ENCODE measurements at regions not wholly inside any gene's neighbourhood (a gene's known extent, or its start where the extent isn't known, plus 50 kb on each side); places are given as distances from the start of the nearest gene placed in this dataset.

- no peaks in the 10 kb centered on the region for H4K20me1 ChIP-seq (ENCODE audit: low read length)
- ATAC-seq: no peak
- no peaks in the 10 kb centered on the region for H3K36me3 ChIP-seq (ENCODE audit: low read depth, low read length)
- no peaks in the 10 kb centered on the region for H3K79me2 ChIP-seq (ENCODE audit: low read length)
- no peaks in the 10 kb centered on the region for H3F3A ChIP-seq (ENCODE audit: low read length, unreplicated experiment)
- intact Hi-C loops (cut with micrococcal nuclease): no loop called here
- CTCF ChIA-PET: no interaction called here
- H3K4me2 ChIP-seq (ENCODE audit: low read length): no peak overlapping the region
- H3K4me3 ChIP-seq (ENCODE audit: low read length): no peak overlapping the region
- no peaks in the 10 kb centered on the region for H3K27me3 ChIP-seq (ENCODE audit: low read length)
- no peaks in the 10 kb centered on the region for H3K9me2 ChIP-seq (replicated peaks; ENCODE audit: low read length)
- TF ChIP-seq EZH2 (IDR thresholded peaks at IDR 0.05; ENCODE audit: low read length, unreplicated experiment): no peak
- no peak for TF ChIP-seq CTCF (conservative IDR thresholded peaks at IDR 0.05; ENCODE audit: low read depth, low read length)
- no peak for TF ChIP-seq EZH2phosphoT487 (IDR thresholded peaks at IDR 0.05; ENCODE audit: borderline replicate concordance, low read length)
- no TSS peak for BruUV-seq (replicated peaks)
- H3K9me3 ChIP-seq (ENCODE audit: low read length): no peaks in the 10 kb centered on the region
- POLR2A ChIA-PET (ENCODE audit: unreplicated experiment): no interaction called here
- no peak overlapping the region for H3K27ac ChIP-seq (ENCODE audit: low read length)
- no peak for DNase-seq
- H2AFZ ChIP-seq (ENCODE audit: low read length): no peak overlapping the region
- H3K9ac ChIP-seq (ENCODE audit: low read length): no peak overlapping the region
- H3K4me1 ChIP-seq (ENCODE audit: insufficient read depth, low read length): no peaks in the 10 kb centered on the region
These were observed 138.4 kb upstream of the DAPK1 start for GRCh38 chr9:87359264-87359663.

GRCh38 chr9:87359958-87360601 lies 137.6 kb upstream of the DAPK1 start:
- H3K9me2 ChIP-seq (replicated peaks; ENCODE audit: low read length): no peaks in the 10 kb centered on the region
- BruUV-seq (replicated peaks): no TSS peak
- intact Hi-C loops (cut with micrococcal nuclease): no loop called here
- no peaks in the 10 kb centered on the region for H3K9me3 ChIP-seq (ENCODE audit: low read length)
- no peak for ATAC-seq
- no peaks in the 10 kb centered on the region for H3K36me3 ChIP-seq (ENCODE audit: low read depth, low read length)
- no peaks in the 10 kb centered on the region for H3K79me2 ChIP-seq (ENCODE audit: low read length)
- TF ChIP-seq EZH2 (IDR thresholded peaks at IDR 0.05; ENCODE audit: low read length, unreplicated experiment) (no peak), CTCF (conservative IDR thresholded peaks at IDR 0.05; ENCODE audit: low read depth, low read length) (no peak), EZH2phosphoT487 (IDR thresholded peaks at IDR 0.05; ENCODE audit: borderline replicate concordance, low read length) (no peak)
- no peak overlapping the region for H3K27ac ChIP-seq (ENCODE audit: low read length)
- H2AFZ ChIP-seq (ENCODE audit: low read length): no peak overlapping the region
- no peak for DNase-seq
- H3K27me3 ChIP-seq (ENCODE audit: low read length): no peaks in the 10 kb centered on the region
- H3K4me3 ChIP-seq (ENCODE audit: low read length): no peak overlapping the region
- ChIA-PET CTCF (no interaction called here), POLR2A (ENCODE audit: unreplicated experiment) (no interaction called here)
- no peaks in the 10 kb centered on the region for H3F3A ChIP-seq (ENCODE audit: low read length, unreplicated experiment)
- no peaks in the 10 kb centered on the region for H3K4me1 ChIP-seq (ENCODE audit: insufficient read depth, low read length)
- no peak overlapping the region for H3K9ac ChIP-seq (ENCODE audit: low read length)
- no peaks in the 10 kb centered on the region for H4K20me1 ChIP-seq (ENCODE audit: low read length)
- no peak overlapping the region for H3K4me2 ChIP-seq (ENCODE audit: low read length)

GRCh38 chr9:87370049-87370685 lies 127.5 kb upstream of the DAPK1 start:
- Histone ChIP-seq H3K9me2 (replicated peaks; ENCODE audit: low read length) (no peaks in the 10 kb centered on the region), H3K36me3 (ENCODE audit: low read depth, low read length) (no peaks in the 10 kb centered on the region), H3K27ac (ENCODE audit: low read length) (no peak overlapping the region), H2AFZ (ENCODE audit: low read length) (no peak overlapping the region), H3K27me3 (ENCODE audit: low read length) (peaks cover 12% of the 10 kb centered on the region; the same call in 1 of the 2 replicates), H3K9me3 (ENCODE audit: low read length) (no peaks in the 10 kb centered on the region), H3F3A (ENCODE audit: low read length, unreplicated experiment) (no peaks in the 10 kb centered on the region), H4K20me1 (ENCODE audit: low read length) (no peaks in the 10 kb centered on the region), H3K9ac (ENCODE audit: low read length) (no peak overlapping the region), H3K4me3 (ENCODE audit: low read length) (no peak overlapping the region), H3K4me1 (ENCODE audit: insufficient read depth, low read length) (no peaks in the 10 kb centered on the region), H3K79me2 (ENCODE audit: low read length) (no peaks in the 10 kb centered on the region), H3K4me2 (ENCODE audit: low read length) (no peak overlapping the region)
- ChIA-PET CTCF (no interaction called here), POLR2A (ENCODE audit: unreplicated experiment) (no interaction called here)
- ATAC-seq (no peak), DNase-seq (no peak)
- BruUV-seq (replicated peaks): no TSS peak
- intact Hi-C loops (cut with micrococcal nuclease): no loop called here
- no peak for TF ChIP-seq EZH2 (IDR thresholded peaks at IDR 0.05; ENCODE audit: low read length, unreplicated experiment)
- no peak for TF ChIP-seq CTCF (conservative IDR thresholded peaks at IDR 0.05; ENCODE audit: low read depth, low read length)
- TF ChIP-seq EZH2phosphoT487 (IDR thresholded peaks at IDR 0.05; ENCODE audit: borderline replicate concordance, low read length): no peak

Data from PC-3 (cell line).